Aorta (tissue), 5 donors: ENCODE measurements at regions not wholly inside any gene's neighbourhood (a gene's known extent, or its start where the extent isn't known, plus 50 kb on each side); places are given as distances from the start of the nearest gene placed in this dataset.
"Not testable (repeated sequence)": the region's sequence is repeated elsewhere in the genome, so short reads cannot be mapped to it uniquely, and the experiment has no call there.

Experiments used
- ATAC-seq: fragments of 200-7000 bp; cut with Tn5 transposase; one replicate; pipeline ENCODE4 v1.9.1; 2022; ENCODE audit warnings: moderate library complexity; ENCODE audit not compliant: low FRiP score
- DNase-seq, 2 donors: peaks; one replicate each; pipeline ENCODE4 v3.0.0-alpha.2; 2020
- H3K27ac ChIP-seq, 2 donors: one replicate each; pipeline ENCODE4 v1.5.1; 2013; ENCODE audit warnings: low read length in 2 of 2, mild to moderate bottlenecking in 2 of 2, moderate library complexity in 2 of 2, control low read depth in 1 of 2, inconsistent platforms in 1 of 2, low read depth in 1 of 2
- H3K27me3 ChIP-seq, 2 donors: one replicate each; pipeline ENCODE4 v1.6.1; 2013; ENCODE audit warnings: control low read depth in 1 of 2, low read length in 1 of 2, mild to moderate bottlenecking in 1 of 2, moderate library complexity in 1 of 2; ENCODE audit not compliant: insufficient read depth in 2 of 2, control insufficient read depth in 1 of 2
- H3K36me3 ChIP-seq, 2 donors: one replicate each; pipeline ENCODE4 v1.6.1; 2013; ENCODE audit warnings: control low read depth in 1 of 2, low read length in 1 of 2, mild to moderate bottlenecking in 1 of 2; ENCODE audit not compliant: insufficient read depth in 2 of 2, control insufficient read depth in 1 of 2
- H3K4me1 ChIP-seq, 2 donors: one replicate each; pipeline ENCODE4 v1.6.1; 2013; ENCODE audit warnings: low read length in 2 of 2, control low read depth in 1 of 2, mild to moderate bottlenecking in 1 of 2, moderate library complexity in 1 of 2; ENCODE audit not compliant: insufficient read depth in 2 of 2, control insufficient read depth in 1 of 2
- H3K4me3 ChIP-seq, 2 donors: one replicate each; pipeline ENCODE4 v1.5.1; 2013; ENCODE audit warnings: low read length in 2 of 2, control low read depth in 1 of 2, mild to moderate bottlenecking in 1 of 2
- H3K9me3 ChIP-seq: one replicate; pipeline ENCODE4 v1.6.1; 2013; ENCODE audit warnings: mild to moderate bottlenecking, low read length; ENCODE audit not compliant: control insufficient read depth
- WGBS, 2 donors: extraction: QIAGEN DNeasy Blood & Tissue Kit; methylation state at CpG; one replicate each; pipeline ENCODE4 v1.1.7; 2013; 5-methylcytosine and 5-hydroxymethylcytosine counted together
- intact Hi-C, 2 donors: fragments of 100-400 bp; cut with DNase I; formaldehyde crosslinking; loops; one replicate each; pipeline versions ENCODE4 v1.14.2 to v1.15.0; 2022
- donor health status: healthy with polysubstance abuse.
- donor health status: Bipolar disorder and iron deficiency.
- donor health status: DM: no; HTN: no; CAD: no.
- donor health status: DM: no; HTN: no; CAD: no.
- donor health status: DM: yes; HTN: yes; CAD: no.

DNA sequence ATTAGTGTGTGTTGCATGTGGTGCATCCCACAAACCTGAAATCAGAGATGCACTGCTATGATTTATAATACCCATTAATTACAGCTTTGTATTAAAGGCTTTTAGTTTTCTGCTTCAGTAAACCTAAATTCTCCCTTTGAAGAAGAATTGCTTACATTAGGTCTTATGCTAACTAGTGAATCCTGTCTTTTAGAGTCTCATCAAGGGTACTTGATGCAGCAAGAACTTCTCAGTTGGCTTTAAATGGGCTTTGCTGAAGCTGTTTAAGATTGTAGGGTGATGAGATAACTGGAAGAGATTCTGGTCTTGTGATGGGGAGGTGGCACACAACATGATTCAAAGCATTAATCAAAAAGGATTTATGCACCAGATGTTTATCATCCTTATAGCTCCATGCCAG lies 1920.1 kb downstream of the KHDRBS2 start:
- H3K4me1 ChIP-seq, H3K27ac ChIP-seq, H3K27me3 ChIP-seq, H3K4me3 ChIP-seq, ATAC-seq, H3K36me3 ChIP-seq, intact Hi-C loops, DNase-seq, H3K9me3 ChIP-seq: not testable (repeated sequence)

DNA sequence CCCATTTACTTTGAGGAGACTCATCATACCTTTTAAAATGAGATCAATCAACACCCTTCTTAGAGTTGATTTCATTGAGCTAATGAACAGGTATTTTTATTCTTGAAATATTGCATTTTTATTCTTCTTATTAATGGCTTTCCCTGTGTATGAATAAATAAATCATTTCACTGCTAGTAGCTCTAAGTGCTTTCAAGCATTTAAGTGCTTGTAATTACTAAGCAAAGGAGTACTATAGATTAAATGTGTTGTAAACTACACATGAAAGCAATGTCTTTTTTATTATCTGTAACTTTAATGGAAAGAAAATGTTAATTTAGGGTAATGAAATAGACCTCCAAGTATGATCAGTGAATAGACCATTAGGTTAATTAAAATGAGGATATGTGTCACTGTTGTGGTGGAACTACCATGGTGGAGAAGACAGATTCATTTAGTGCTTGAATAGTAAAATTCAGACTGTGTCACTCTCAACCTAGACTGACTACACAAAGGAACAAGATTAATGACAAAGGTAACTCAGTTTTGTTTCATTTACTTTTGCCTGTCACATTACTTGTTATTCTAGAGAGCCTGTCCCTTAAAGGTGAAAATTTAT lies 1943.5 kb downstream of the KHDRBS2 start:
- intact Hi-C loops, result not testable (repeated sequence)

DNA sequence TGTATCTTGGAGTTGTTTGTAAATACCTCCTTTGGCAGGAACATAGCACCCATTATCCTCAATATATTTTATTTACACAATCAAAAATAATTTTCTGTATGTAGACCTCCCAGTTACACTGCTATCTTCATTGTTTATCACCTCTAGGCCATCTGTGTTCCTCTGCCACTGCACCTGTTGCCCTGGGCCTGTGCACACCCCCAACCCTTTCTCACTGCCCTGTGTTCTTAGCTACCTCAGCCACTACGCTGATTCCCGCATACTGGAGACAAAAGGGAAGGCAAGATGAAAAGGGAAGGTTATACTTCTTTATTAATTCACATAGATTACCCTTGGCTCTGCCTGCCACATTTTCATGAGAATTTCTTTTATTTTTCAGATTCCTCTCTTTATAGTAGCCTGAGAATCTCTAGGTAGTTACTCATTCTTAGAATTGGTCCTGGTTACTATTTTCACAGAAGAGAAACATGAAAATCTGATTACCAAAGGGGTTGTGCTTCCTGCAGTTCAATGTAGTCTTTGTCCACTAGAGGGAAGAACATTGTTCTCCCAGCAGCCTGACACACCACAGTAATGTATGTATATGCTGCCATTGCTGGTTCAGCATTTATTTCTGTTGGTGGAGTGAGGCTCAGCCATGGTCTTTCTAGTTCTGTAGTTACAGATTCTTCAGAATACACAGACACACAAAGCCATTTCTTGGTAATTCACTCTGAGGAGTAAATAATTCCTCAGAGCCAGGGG lies 1947.5 kb downstream of the KHDRBS2 start:
- H3K4me3 ChIP-seq, H3K36me3 ChIP-seq, intact Hi-C loops, H3K27ac ChIP-seq, H3K4me1 ChIP-seq, H3K27me3 ChIP-seq, ATAC-seq, H3K9me3 ChIP-seq, DNase-seq: not testable (repeated sequence)
- 85 to 96% methylated on average over 2 of the region's 2 CpGs for WGBS, 2 donors

More for the DNA sequence above, 1943.5 kb downstream of the KHDRBS2 start:
- ATAC-seq, H3K4me1 ChIP-seq, H3K36me3 ChIP-seq, H3K4me3 ChIP-seq, H3K27ac ChIP-seq, DNase-seq, H3K9me3 ChIP-seq, H3K27me3 ChIP-seq: not testable (repeated sequence)

GRCh38 chr6:60335124-60335523 lies 1950.9 kb downstream of the KHDRBS2 start:
- H3K9me3 ChIP-seq, H3K36me3 ChIP-seq, ATAC-seq, H3K4me1 ChIP-seq, H3K27ac ChIP-seq, H3K27me3 ChIP-seq, DNase-seq, H3K4me3 ChIP-seq, intact Hi-C loops: not testable (repeated sequence)
- WGBS, 2 donors, result 91 to 93% methylated on average over 2 of the region's 2 CpGs

DNA sequence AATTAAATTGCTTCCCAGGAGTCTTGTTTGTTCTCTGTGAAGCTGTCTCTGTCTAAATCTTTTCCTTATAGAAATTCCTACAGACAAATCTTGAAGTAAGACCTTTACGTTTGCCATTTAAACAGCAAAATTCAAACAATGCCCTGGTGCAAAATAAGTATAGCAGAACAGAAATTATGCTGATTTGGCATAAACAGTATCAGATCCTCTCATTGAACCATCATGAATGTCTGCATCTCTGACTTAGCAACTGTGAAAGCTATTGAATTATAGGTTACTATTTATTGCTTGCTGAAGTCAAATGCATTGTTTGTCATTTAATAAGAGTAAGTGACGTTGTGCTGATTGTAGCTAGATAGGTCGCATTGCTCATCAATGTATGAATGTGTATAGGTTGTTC lies 1952.3 kb downstream of the KHDRBS2 start:
- H3K4me1 ChIP-seq, intact Hi-C loops, H3K27me3 ChIP-seq, ATAC-seq, DNase-seq, H3K36me3 ChIP-seq, H3K4me3 ChIP-seq, H3K9me3 ChIP-seq, H3K27ac ChIP-seq: not testable (repeated sequence)
- WGBS, 2 donors, result 71 to 77% methylated on average over 3 of the region's 3 CpGs

- H3K27me3 ChIP-seq, DNase-seq, H3K4me3 ChIP-seq, H3K4me1 ChIP-seq, H3K36me3 ChIP-seq, H3K9me3 ChIP-seq, intact Hi-C loops, H3K27ac ChIP-seq, ATAC-seq: not testable (repeated sequence)
- 59 to 79% methylated on average over 2 of the region's 2 CpGs for WGBS, 2 donors
Measured at GRCh38 chr6:60308939-60309338, 1977.1 kb downstream of the KHDRBS2 start.
